Spleen (tissue), 11 donors: ENCODE measurements at regions not wholly inside any gene's neighbourhood (a gene's known extent, or its start where the extent isn't known, plus 50 kb on each side); places are given as distances from the start of the nearest gene placed in this dataset.

Experiments
- DNase-seq: peaks from one replicate; pipeline ENCODE4 v3.0.0-alpha.2; 2020
- H3K27ac ChIP-seq, 8 donors: fragments of 200-600 bp; sonication (generic) in 7 of 8; 1 replicate in 4 of 8; 2 replicates in 4 of 8; pipeline versions ENCODE4 v1.5.0 to v1.8.0; 2016 to 2021; ENCODE audit warnings: inconsistent platforms in 4 of 8, mild to moderate bottlenecking in 4 of 8, moderate library complexity in 1 of 8
- H3K27me3 ChIP-seq, 7 donors: fragments of 200-600 bp; sonication (generic) in 6 of 7; replicated peaks in 1 of 7; 1 replicate in 4 of 7; 2 replicates in 3 of 7; pipeline versions ENCODE4 v1.5.0 to v1.8.0; 2016 to 2021; ENCODE audit warnings: inconsistent platforms in 3 of 7, mild to moderate bottlenecking in 1 of 7
- H3K36me3 ChIP-seq, 6 donors: fragments of 200-600 bp; sonication (generic) in 5 of 6; 1 replicate in 4 of 6; 2 replicates in 2 of 6; pipeline versions ENCODE4 v1.5.0 to v1.8.0; 2016 to 2021; ENCODE audit warnings: inconsistent platforms in 2 of 6
- H3K4me1 ChIP-seq, 6 donors: fragments of 200-600 bp; sonication (generic) in 5 of 6; 1 replicate in 3 of 6; 2 replicates in 3 of 6; pipeline versions ENCODE4 v1.5.0 to v1.8.0; 2016 to 2021; ENCODE audit warnings: inconsistent platforms in 3 of 6
- H3K4me3 ChIP-seq, 8 donors: fragments of 200-600 bp; sonication (generic) in 7 of 8; 1 replicate in 4 of 8; 2 replicates in 4 of 8; pipeline versions ENCODE4 v1.5.0 to v1.8.0; 2016 to 2021; ENCODE audit warnings: inconsistent platforms in 4 of 8, mild to moderate bottlenecking in 4 of 8, moderate library complexity in 2 of 8
- H3K9me3 ChIP-seq, 8 donors: fragments of 200-600 bp; sonication (generic) in 7 of 8; 1 replicate in 4 of 8; 2 replicates in 4 of 8; pipeline versions ENCODE4 v1.5.0 to v1.8.0; 2016 to 2021; ENCODE audit warnings: inconsistent platforms in 4 of 8
- POLR2A ChIP-seq, 3 donors: fragments of 450-650 bp; IDR thresholded peaks; one replicate each; pipeline ENCODE4 v1.5.1; 2017; ENCODE audit warnings: antibody characterized with exemption in 3 of 3, mild to moderate bottlenecking in 1 of 3
- POLR2AphosphoS5 ChIP-seq, 3 donors: sonication (generic); formaldehyde crosslinking; IDR thresholded peaks; one replicate each; pipeline ENCODE4 v1.5.1; 2017; ENCODE audit warnings: antibody characterized with exemption in 3 of 3
- WGBS, 5 donors: extraction: QIAGEN DNeasy Blood & Tissue Kit in 3 of 5; methylation state at CpG; one replicate each; pipeline versions ENCODE4 v1.1.5 to v1.1.7; 2013 to 2018; 5-methylcytosine and 5-hydroxymethylcytosine counted together
- intact Hi-C: fragments of 100-400 bp; cut with DNase I; formaldehyde crosslinking; loops from one replicate; pipeline ENCODE4 v1.15.0; 2023; ENCODE audit warnings: low total_unique reads
- TF ChIP-seq, protein P1 (sequence below), 11 experiments: fragments of 200-600 bp in 7 of 11; fragments of 450-650 bp in 4 of 11; sonication (generic) in 4 of 11; IDR thresholded peaks in 8 of 11; conservative IDR thresholded peaks in 3 of 11; 1 replicate in 7 of 11; 2 replicates in 4 of 11; pipeline versions ENCODE4 v1.4.0 to v1.8.0; 2016 to 2021; ENCODE audit warnings: antibody characterized with exemption in 11 of 11, inconsistent platforms in 4 of 11, mild to moderate bottlenecking in 1 of 11
- donor health status: healthy with polysubstance abuse.
- donor health status: DM: no; HTN: no; CAD: no; lungs with moderate emphysema.
- donor health status: DM: no; HTN: no; CAD: no.
- donor health status: Bipolar disorder and iron deficiency.
- donor health status: healthy.
- donor health status: DM: no; HTN: no; CAD: no.
- donor health status: DM: yes; HTN: yes; CAD: no.

DNA sequence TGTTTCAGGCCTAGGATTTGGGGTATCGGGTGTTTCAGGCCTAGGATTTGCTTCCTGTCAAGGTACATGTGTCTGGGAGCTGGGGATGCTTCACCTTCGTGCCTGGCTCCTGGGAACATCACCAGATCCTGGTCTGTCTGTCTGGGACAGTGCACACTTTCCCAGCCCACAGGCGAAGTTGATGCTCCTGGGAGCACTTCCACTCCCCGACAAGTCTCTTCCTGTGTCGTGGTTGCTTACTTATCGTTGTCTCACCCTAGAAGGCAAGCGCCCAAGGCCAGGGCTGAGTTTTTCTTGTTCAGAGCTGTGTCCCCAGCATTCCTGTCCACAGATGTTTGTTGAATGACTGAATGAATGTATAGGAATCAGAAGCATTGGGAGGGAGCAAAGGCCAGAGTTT is 71.5 kb downstream of the LINC01488 start:
- DNase-seq: peak; percentile 42
- TF ChIP-seq POLR2A (IDR thresholded peaks at IDR 0.05) (no peak), POLR2AphosphoS5 (IDR thresholded peaks at IDR 0.05) (no peak)
- TF ChIP-seq, protein P1, sequence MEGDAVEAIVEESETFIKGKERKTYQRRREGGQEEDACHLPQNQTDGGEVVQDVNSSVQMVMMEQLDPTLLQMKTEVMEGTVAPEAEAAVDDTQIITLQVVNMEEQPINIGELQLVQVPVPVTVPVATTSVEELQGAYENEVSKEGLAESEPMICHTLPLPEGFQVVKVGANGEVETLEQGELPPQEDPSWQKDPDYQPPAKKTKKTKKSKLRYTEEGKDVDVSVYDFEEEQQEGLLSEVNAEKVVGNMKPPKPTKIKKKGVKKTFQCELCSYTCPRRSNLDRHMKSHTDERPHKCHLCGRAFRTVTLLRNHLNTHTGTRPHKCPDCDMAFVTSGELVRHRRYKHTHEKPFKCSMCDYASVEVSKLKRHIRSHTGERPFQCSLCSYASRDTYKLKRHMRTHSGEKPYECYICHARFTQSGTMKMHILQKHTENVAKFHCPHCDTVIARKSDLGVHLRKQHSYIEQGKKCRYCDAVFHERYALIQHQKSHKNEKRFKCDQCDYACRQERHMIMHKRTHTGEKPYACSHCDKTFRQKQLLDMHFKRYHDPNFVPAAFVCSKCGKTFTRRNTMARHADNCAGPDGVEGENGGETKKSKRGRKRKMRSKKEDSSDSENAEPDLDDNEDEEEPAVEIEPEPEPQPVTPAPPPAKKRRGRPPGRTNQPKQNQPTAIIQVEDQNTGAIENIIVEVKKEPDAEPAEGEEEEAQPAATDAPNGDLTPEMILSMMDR (IDR thresholded peaks at IDR 0.05 in 8 of 11, conservative IDR thresholded peaks at IDR 0.05 in 3 of 11): no peak
- intact Hi-C loops: no loop called here
- H3K9me3 ChIP-seq: peaks cover 6 to 41% (median 32%) of the 10 kb centered on the region in 8 donors
- no peaks in the 10 kb centered on the region for H3K36me3 ChIP-seq
- H3K27me3 ChIP-seq: no peaks in the 10 kb centered on the region
- H3K4me3 ChIP-seq: no peak overlapping the region
- H3K4me1 ChIP-seq: no peaks in the 10 kb centered on the region
- no peak overlapping the region for H3K27ac ChIP-seq
- 84 to 90% (median 86%) methylated on average over 7 of the region's 7 CpGs for WGBS, 5 donors

DNA sequence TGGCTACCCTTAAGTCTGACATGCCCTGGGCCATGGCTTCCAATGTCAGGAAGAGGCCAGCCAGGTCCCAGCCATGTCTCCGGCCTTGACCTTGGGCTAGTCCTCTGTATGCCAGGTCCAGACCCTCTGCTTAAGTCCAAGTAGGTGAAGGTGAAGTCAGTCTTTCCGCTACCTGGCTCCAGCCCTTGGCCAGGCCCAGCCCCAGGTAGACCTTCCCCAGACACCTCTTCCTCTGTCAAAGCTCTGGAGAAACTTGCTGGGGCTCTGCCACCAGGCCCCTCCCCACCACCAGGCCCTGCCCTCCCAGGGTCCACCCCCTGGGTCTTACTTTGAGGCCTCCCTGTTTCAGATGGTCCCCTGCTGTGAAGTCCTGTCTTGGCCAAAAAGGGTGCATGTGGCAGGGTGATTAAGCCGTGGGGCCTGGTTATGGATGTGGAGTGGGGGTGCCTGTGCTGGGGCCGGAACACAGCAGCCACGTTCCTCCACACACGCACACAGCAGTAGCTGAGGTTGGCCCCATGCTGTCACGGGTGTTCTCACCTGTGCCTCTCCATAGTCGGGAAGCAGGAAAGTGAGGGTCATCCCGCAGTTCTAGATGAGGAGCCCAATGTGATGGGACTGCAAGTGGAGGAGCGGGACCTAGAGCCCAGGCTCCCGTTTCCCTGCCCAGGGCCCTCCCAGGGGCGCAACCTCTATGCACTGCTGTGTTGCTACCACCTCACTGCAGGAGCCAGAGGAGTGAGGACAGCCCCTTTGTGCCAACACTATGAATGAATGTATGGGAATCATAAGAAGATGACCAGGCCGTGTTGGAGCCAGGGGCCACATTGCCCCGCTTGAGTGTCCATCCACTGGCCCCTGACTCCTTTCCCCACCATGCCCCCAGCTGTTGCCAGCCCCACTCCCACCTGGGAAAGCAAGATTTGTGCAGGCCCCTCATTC is 72.2 kb downstream of the LINC01488 start:
- TF ChIP-seq POLR2A (IDR thresholded peaks at IDR 0.05) (no peak), POLR2AphosphoS5 (IDR thresholded peaks at IDR 0.05) (no peak)
- TF ChIP-seq, protein P1 (IDR thresholded peaks at IDR 0.05 in 8 of 11, conservative IDR thresholded peaks at IDR 0.05 in 3 of 11): no peak
- DNase-seq: peak; percentile 54
- WGBS, 5 donors: 90 to 97% (median 92%) methylated on average over 12 to 14 of the region's 14 CpGs

DNA sequence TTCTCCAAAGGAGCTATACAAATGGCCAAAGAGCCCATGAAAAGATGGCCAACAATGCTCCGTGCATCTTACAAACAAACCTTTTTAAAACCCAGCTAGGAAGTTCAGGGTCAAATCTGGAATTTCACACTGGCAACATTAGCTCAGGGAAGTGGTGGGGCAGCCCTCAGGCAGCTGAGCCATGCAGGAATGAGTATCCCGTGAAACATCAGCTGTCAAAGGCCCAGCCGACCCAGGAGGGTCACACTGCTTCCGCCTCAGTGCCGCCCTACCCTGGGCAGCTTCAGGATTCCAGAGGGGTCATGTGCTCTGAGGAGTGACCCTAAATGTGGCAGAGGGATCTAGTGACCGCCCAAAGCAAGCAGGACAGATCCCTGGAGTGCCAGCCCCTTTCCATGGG is 73.4 kb downstream of the LINC01488 start:
- TF ChIP-seq, protein P1 (IDR thresholded peaks at IDR 0.05 in 8 of 11, conservative IDR thresholded peaks at IDR 0.05 in 3 of 11): no peak
- TF ChIP-seq POLR2AphosphoS5 (IDR thresholded peaks at IDR 0.05) (no peak), POLR2A (IDR thresholded peaks at IDR 0.05) (no peak)
- 65 to 98% (median 80%) methylated on average over 3 to 6 of the region's 6 CpGs for WGBS, 5 donors
- intact Hi-C loops: no loop called here
- Histone ChIP-seq H3K9me3 (peaks cover 3 to 22% (median 19%) of the 10 kb centered on the region in 8 donors), H3K4me1 (no peaks in the 10 kb centered on the region), H3K27me3 (peaks cover 0 to 6% (median 0%) of the 10 kb centered on the region in 7 donors), H3K36me3 (no peaks in the 10 kb centered on the region), H3K4me3 (no peak overlapping the region), H3K27ac (no peak overlapping the region)
- DNase-seq: no peak

More for the DNA sequence above, 72.2 kb downstream of the LINC01488 start:
- H3K9me3 ChIP-seq: peaks cover 6 to 34% (median 30%) of the 10 kb centered on the region in 8 donors
- no peaks in the 10 kb centered on the region for H3K36me3 ChIP-seq
- H3K27ac ChIP-seq: no peak overlapping the region
- H3K4me3 ChIP-seq: no peak overlapping the region
- no peaks in the 10 kb centered on the region for H3K4me1 ChIP-seq
- intact Hi-C loops: no loop called here
- H3K27me3 ChIP-seq: no peaks in the 10 kb centered on the region

DNA sequence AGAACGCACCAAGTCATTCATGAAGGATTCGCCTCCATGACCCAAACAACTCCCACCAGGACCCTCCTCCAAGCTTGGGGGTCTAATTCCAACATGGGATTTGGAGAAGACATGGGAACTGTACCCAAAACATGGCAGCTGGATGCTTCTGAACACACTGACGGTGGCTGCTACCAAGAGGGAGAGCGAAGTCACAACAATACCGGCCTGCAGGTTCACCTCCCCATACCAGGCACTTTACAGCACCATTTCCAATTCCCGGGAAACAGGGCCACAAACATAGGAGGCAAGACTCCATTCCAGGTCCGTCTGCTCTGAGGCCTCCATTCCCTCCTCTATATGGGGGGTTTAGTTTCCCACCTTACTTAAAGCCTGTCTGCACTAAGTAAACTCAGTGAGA is 75.8 kb downstream of the LINC01488 start:
- Histone ChIP-seq H3K9me3 (peaks cover 0 to under 1% (median 0%) of the 10 kb centered on the region in 8 donors), H3K4me1 (no peaks in the 10 kb centered on the region), H3K27me3 (peaks cover 0 to 6% (median 0%) of the 10 kb centered on the region in 7 donors), H3K36me3 (no peaks in the 10 kb centered on the region), H3K4me3 (no peak overlapping the region), H3K27ac (no peak overlapping the region)
- no peak for TF ChIP-seq POLR2AphosphoS5 (IDR thresholded peaks at IDR 0.05)
- TF ChIP-seq POLR2A (IDR thresholded peaks at IDR 0.05): no peak
- TF ChIP-seq, protein P1 (IDR thresholded peaks at IDR 0.05 in 8 of 11, conservative IDR thresholded peaks at IDR 0.05 in 3 of 11): no peak
- intact Hi-C loops: no loop called here
- no peak for DNase-seq
- 76 to 97% (median 92%) methylated on average over 6 to 7 of the region's 7 CpGs for WGBS, 5 donors
